ENCODE measurements at regions not wholly inside any gene's neighbourhood (a gene's known extent, or its start where the extent isn't known, plus 50 kb on each side); places are given as distances from the start of the nearest gene placed in this dataset.

DNA sequence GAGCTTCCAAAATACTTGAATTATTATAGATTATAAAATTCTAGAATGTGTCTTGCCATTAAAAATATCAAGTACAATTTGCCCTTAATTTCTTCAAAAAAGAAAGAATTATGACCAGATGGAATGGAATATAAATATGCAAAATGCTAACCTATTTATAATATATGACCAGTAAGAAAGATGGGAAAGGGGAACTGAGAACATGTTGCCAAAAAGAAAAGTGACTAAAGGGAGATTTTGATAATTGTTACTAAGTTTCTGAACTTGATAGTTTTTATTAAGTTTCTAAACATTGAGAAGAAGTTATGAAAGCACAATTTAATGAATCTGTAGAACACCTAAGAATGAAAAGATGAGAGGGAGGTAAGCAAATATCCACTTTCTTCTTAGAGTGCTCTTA is 188.4 kb upstream of the NR4A3 start (continued):
- TF ChIP-seq, protein P1, sequence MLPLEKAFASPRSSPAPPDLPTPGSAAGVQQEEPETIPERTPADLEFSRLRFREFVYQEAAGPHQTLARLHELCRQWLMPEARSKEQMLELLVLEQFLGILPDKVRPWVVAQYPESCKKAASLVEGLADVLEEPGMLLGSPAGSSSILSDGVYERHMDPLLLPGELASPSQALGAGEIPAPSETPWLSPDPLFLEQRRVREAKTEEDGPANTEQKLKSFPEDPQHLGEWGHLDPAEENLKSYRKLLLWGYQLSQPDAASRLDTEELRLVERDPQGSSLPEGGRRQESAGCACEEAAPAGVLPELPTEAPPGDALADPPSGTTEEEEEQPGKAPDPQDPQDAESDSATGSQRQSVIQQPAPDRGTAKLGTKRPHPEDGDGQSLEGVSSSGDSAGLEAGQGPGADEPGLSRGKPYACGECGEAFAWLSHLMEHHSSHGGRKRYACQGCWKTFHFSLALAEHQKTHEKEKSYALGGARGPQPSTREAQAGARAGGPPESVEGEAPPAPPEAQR (CRISPR knock-in tag; IDR thresholded peaks at IDR 0.05), result no peak
- TF ChIP-seq MAX (CRISPR knock-in tag; IDR thresholded peaks at IDR 0.05) (no peak), CTCF (IDR thresholded peaks at IDR 0.05) (no peak), CBFB (CRISPR knock-in tag; IDR thresholded peaks at IDR 0.05; ENCODE audit: low read depth) (no peak), AR (CRISPR knock-in tag; IDR thresholded peaks at IDR 0.05) (no peak), RORB (CRISPR knock-in tag; IDR thresholded peaks at IDR 0.05) (no peak), ZNF219 (CRISPR knock-in tag; IDR thresholded peaks at IDR 0.05; ENCODE audit: borderline replicate concordance) (no peak), KAT7 (CRISPR knock-in tag; IDR thresholded peaks at IDR 0.05; ENCODE audit: borderline replicate concordance) (no peak), MLX (CRISPR knock-in tag; IDR thresholded peaks at IDR 0.05) (no peak)

- Mint-ChIP-seq H3K27ac (no peak overlapping the region), H3K4me1 (peaks cover 1% of the 10 kb centered on the region; the same call in 1 of the 2 replicates), H3K27me3 (ENCODE audit: low read depth) (no peaks in the 10 kb centered on the region), H3K4me3 (no peak overlapping the region), H3K36me3 (no peaks in the 10 kb centered on the region), H3K9me3 (no peaks in the 10 kb centered on the region)
- ChIA-PET POLR2A (no interaction called here), CTCF (no interaction called here)
- no peak for DNase-seq (ENCODE audit: low spot score)
- ATAC-seq, result no peak
- TF ChIP-seq RELA (CRISPR knock-in tag; IDR thresholded peaks at IDR 0.05; ENCODE audit: borderline replicate concordance), result no peak
- TF ChIP-seq CBFB (CRISPR knock-in tag; IDR thresholded peaks at IDR 0.05; ENCODE audit: low read depth), result no peak
- TF ChIP-seq, protein P2, sequence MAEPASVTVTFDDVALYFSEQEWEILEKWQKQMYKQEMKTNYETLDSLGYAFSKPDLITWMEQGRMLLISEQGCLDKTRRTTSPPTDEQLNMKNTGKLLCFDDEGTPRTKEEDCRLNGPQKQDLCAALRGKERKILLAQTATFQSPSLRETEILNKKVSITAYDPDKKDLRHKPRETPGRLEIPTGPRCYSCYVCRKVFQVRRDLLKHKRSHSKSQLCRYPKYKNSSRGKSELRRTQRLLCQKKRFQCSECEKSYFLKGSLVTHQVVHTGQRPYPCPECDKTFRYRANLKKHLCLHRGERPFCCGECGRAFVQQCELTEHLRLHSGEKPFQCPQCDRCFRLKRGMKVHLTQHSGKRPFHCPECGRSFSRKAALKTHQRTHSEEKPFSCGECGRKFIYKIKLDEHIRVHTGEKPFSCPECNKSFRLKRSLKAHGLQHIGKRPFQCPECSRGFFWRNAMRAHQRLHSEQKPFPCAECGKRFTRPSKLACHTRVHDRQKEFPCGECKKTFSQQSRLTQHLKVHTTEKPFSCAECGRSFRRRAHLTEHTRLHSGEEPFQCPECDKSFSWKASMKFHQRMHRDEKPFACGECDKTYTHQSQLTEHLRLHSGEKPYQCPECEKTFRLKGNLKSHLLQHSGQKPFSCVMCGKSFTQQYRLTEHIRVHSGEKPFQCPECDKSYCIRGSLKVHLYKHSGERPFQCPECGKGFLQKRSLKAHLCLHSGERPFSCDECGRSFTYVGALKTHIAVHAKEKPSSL (CRISPR knock-in tag; conservative IDR thresholded peaks at IDR 0.05), result no peak
- TF ChIP-seq NFYB (CRISPR knock-in tag; conservative IDR thresholded peaks at IDR 0.05; ENCODE audit: low read depth), result no peak
- TF ChIP-seq ZNF423 (CRISPR knock-in tag; IDR thresholded peaks at IDR 0.05), result no peak
- no peak for TF ChIP-seq ATF3 (CRISPR knock-in tag; conservative IDR thresholded peaks at IDR 0.05)
- TF ChIP-seq NR3C1 (CRISPR knock-in tag; conservative IDR thresholded peaks at IDR 0.05; ENCODE audit: low read depth), result no peak
- no peak for TF ChIP-seq AFF4 (CRISPR knock-in tag; IDR thresholded peaks at IDR 0.05; ENCODE audit: borderline replicate concordance)
- TF ChIP-seq ESRRA (CRISPR knock-in tag; IDR thresholded peaks at IDR 0.05; ENCODE audit: borderline replicate concordance), result no peak
These were observed 187.5 kb upstream of the NR4A3 start for GRCh38 chr9:99634186-99634585.

Data from WTC11 (cell line).